ENCODE measurements at regions not wholly inside any gene's neighbourhood (a gene's known extent, or its start where the extent isn't known, plus 50 kb on each side); places are given as distances from the start of the nearest gene placed in this dataset.

DNA sequence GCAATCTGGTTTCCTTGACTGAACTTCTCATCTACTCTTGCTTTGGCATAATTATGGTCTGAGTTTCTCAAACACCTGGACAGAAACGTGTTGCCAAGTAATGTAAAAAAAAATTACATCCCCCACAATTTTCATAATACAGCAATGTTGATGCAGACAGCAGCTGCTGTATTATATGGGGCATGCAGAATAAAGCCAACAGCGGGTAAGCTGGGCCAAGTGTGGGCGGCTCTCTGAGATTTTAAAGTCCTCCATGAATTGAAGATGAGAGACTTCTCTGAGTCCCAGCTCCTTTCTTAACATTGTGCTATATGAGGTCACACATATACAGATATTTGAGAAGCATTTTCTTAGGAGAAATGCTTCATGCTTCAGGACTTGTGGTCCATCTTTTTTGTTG is 881.2 kb downstream of the GALC start:
- TF ChIP-seq POLR2AphosphoS5 (IDR thresholded peaks at IDR 0.05) (no peak), POLR2A (IDR thresholded peaks at IDR 0.05) (no peak)
- TF ChIP-seq, protein P1, sequence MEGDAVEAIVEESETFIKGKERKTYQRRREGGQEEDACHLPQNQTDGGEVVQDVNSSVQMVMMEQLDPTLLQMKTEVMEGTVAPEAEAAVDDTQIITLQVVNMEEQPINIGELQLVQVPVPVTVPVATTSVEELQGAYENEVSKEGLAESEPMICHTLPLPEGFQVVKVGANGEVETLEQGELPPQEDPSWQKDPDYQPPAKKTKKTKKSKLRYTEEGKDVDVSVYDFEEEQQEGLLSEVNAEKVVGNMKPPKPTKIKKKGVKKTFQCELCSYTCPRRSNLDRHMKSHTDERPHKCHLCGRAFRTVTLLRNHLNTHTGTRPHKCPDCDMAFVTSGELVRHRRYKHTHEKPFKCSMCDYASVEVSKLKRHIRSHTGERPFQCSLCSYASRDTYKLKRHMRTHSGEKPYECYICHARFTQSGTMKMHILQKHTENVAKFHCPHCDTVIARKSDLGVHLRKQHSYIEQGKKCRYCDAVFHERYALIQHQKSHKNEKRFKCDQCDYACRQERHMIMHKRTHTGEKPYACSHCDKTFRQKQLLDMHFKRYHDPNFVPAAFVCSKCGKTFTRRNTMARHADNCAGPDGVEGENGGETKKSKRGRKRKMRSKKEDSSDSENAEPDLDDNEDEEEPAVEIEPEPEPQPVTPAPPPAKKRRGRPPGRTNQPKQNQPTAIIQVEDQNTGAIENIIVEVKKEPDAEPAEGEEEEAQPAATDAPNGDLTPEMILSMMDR (IDR thresholded peaks at IDR 0.05), result no peak

Measured in breast epithelium (tissue), 3 donors.